Esophagus muscularis mucosa (tissue), 4 donors: ENCODE measurements at regions not wholly inside any gene's neighbourhood (a gene's known extent, or its start where the extent isn't known, plus 50 kb on each side); places are given as distances from the start of the nearest gene placed in this dataset.

ENCODE experiments used
- DNase-seq: peaks from one replicate; pipeline ENCODE4 v3.0.0-alpha.2; 2017; ENCODE audit errors: extremely low spot score
- H3K27ac ChIP-seq, 4 donors: fragments of 200-600 bp; sonication (generic); replicated peaks in 1 of 4; 1 replicate in 3 of 4; 2 replicates in 1 of 4; pipeline ENCODE4 v1.5.1; 2016 to 2019; ENCODE audit warnings: mild to moderate bottlenecking in 1 of 4
- H3K27me3 ChIP-seq, 4 donors: fragments of 200-600 bp; sonication (generic); one replicate each; pipeline versions ENCODE4 v1.5.1 to v1.6.0; 2016 to 2019
- H3K36me3 ChIP-seq, 4 donors: fragments of 200-600 bp; sonication (generic); one replicate each; pipeline ENCODE4 v1.5.1; 2016 to 2019
- H3K4me1 ChIP-seq, 4 donors: fragments of 200-600 bp; sonication (generic); one replicate each; pipeline ENCODE4 v1.5.1; 2016 to 2019
- H3K4me3 ChIP-seq, 4 donors: fragments of 200-600 bp; sonication (generic); 1 replicate in 2 of 4; 2 replicates in 2 of 4; pipeline ENCODE4 v1.5.1; 2016 to 2019; ENCODE audit warnings: mild to moderate bottlenecking in 4 of 4, moderate library complexity in 1 of 4
- H3K9me3 ChIP-seq, 4 donors: fragments of 200-600 bp; sonication (generic); 1 replicate in 3 of 4; 2 replicates in 1 of 4; pipeline ENCODE4 v1.5.1; 2016 to 2019
- CTCF ChIP-seq, 3 experiments: fragments of 200-600 bp in 2 of 3; fragments of 450-650 bp in 1 of 3; sonication (generic) in 2 of 3; IDR thresholded peaks; one replicate each; pipeline ENCODE4 v1.5.1; 2017 to 2019; ENCODE audit warnings: antibody characterized with exemption in 3 of 3, mild to moderate bottlenecking in 2 of 3, moderate library complexity in 1 of 3
- EP300 ChIP-seq: sonication (generic); formaldehyde crosslinking; IDR thresholded peaks from one replicate; pipeline ENCODE4 v1.6.1; 2017; ENCODE audit warnings: antibody characterized with exemption
- POLR2A ChIP-seq: fragments of 450-650 bp; IDR thresholded peaks from one replicate; pipeline ENCODE4 v1.6.1; 2017; ENCODE audit warnings: antibody characterized with exemption, moderate library complexity, mild to moderate bottlenecking, low read depth
- POLR2AphosphoS5 ChIP-seq, 2 donors: sonication (generic); formaldehyde crosslinking; IDR thresholded peaks; one replicate each; pipeline ENCODE4 v1.6.1; 2017; ENCODE audit warnings: antibody characterized with exemption in 2 of 2
- WGBS: methylation state at CpG from one replicate; pipeline ENCODE4 v1.1.5; 2018; 5-methylcytosine and 5-hydroxymethylcytosine counted together
- intact Hi-C: fragments of 100-400 bp; cut with DNase I; formaldehyde crosslinking; loops from one replicate; pipeline ENCODE4 v1.15.1; 2023

DNA sequence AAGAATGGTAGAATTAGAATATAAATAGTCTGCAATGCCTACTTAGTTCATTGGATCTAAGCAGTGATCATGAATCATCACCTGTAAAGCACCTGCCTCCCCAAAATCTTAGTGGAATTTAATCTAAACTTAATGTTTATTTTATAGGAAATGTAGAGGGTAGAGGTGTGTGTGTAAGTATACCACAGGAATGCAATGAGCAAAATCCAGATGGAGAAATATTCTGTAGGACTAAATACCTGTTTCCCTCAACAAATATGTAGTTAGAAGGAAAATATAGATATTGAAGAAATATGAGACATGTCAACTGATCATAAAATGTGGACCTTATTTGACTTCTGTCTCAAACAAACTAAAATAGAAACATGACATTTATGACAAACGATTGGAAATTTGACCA, 839.2 kb upstream of the FBXO33 start:
- TF ChIP-seq POLR2A: no peak
- no peak for TF ChIP-seq CTCF (IDR thresholded peaks at IDR 0.05)
- TF ChIP-seq POLR2AphosphoS5 (IDR thresholded peaks at IDR 0.05): no peak
- no peak for TF ChIP-seq EP300
- H3K9me3 ChIP-seq: no peaks in the 10 kb centered on the region
- no peak overlapping the region for H3K4me3 ChIP-seq
- 81% methylated on average over 1 of the region's 1 CpG for WGBS
- no peaks in the 10 kb centered on the region for H3K27me3 ChIP-seq
- no peaks in the 10 kb centered on the region for H3K36me3 ChIP-seq
- no peak overlapping the region for H3K27ac ChIP-seq
- intact Hi-C loops: no loop called here
- H3K4me1 ChIP-seq: no peaks in the 10 kb centered on the region
- no peak for DNase-seq

GRCh38 chr14:40269436-40269835, 837.2 kb upstream of the FBXO33 start:
- H3K4me3 ChIP-seq: no peak overlapping the region
- no peaks in the 10 kb centered on the region for H3K9me3 ChIP-seq
- H3K27ac ChIP-seq: no peak overlapping the region
- no peaks in the 10 kb centered on the region for H3K4me1 ChIP-seq
- no peaks in the 10 kb centered on the region for H3K36me3 ChIP-seq
- DNase-seq: no peak
- no peaks in the 10 kb centered on the region for H3K27me3 ChIP-seq
- WGBS: 64% methylated on average over 2 of the region's 2 CpGs
- intact Hi-C loops: no loop called here
- no peak for TF ChIP-seq POLR2AphosphoS5 (IDR thresholded peaks at IDR 0.05)
- no peak for TF ChIP-seq CTCF (IDR thresholded peaks at IDR 0.05)
- no peak for TF ChIP-seq POLR2A
- TF ChIP-seq EP300: no peak

DNA sequence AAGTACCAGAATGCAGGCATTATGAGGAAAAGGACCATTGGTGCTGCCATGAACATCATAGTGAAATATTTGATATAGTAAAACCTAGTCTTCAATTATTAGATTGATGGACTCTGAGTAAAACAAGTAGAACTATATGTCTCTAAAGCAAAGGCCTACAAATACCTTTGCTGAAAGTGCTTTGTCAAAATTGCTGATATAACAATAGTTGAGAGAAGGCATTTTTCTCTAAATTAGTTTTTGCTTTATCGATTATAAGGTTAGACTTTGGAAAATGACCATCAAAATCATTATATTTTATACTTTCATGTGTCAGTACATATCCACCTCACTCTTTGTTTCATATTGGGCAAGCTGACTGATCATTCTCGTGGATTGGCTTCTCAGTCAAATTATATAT, 836.0 kb upstream of the FBXO33 start:
- 72% methylated on average over 2 of the region's 2 CpGs for WGBS
- no peaks in the 10 kb centered on the region for H3K9me3 ChIP-seq
- H3K4me1 ChIP-seq: no peaks in the 10 kb centered on the region
- TF ChIP-seq POLR2AphosphoS5 (IDR thresholded peaks at IDR 0.05) (no peak), CTCF (IDR thresholded peaks at IDR 0.05) (no peak), POLR2A (no peak), EP300 (no peak)
- H3K27me3 ChIP-seq: no peaks in the 10 kb centered on the region
- intact Hi-C loops: no loop called here
- H3K4me3 ChIP-seq: no peak overlapping the region
- no peak overlapping the region for H3K27ac ChIP-seq
- no peak for DNase-seq
- no peaks in the 10 kb centered on the region for H3K36me3 ChIP-seq

DNA sequence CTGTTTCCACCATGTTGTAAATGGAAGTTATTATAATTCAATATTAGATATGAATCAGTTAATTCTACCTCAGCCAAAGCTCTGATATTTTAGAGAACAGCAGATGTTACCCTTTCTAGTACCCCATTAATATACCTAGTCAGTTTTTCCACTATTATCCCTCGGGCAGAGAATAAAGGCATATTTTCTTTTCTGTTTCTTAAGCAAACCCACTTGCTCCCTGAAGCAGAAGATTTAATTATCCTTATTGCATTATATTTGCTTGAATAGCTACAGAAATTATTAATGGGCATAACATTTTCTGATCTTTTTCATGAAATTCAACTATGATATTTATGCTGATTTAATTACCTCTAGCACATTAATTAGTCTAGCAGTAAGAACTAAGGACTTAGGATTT, 832.9 kb upstream of the FBXO33 start:
- TF ChIP-seq POLR2AphosphoS5 (IDR thresholded peaks at IDR 0.05): no peak
- TF ChIP-seq POLR2A: no peak
- TF ChIP-seq EP300: no peak
- TF ChIP-seq CTCF (IDR thresholded peaks at IDR 0.05): no peak
- H3K4me3 ChIP-seq: no peak overlapping the region
- no peaks in the 10 kb centered on the region for H3K9me3 ChIP-seq
- H3K4me1 ChIP-seq: no peaks in the 10 kb centered on the region
- no peak overlapping the region for H3K27ac ChIP-seq
- no peaks in the 10 kb centered on the region for H3K27me3 ChIP-seq
- intact Hi-C loops: no loop called here
- WGBS: 45% methylated on average over 1 of the region's 1 CpG
- no peak for DNase-seq
- no peaks in the 10 kb centered on the region for H3K36me3 ChIP-seq

DNA sequence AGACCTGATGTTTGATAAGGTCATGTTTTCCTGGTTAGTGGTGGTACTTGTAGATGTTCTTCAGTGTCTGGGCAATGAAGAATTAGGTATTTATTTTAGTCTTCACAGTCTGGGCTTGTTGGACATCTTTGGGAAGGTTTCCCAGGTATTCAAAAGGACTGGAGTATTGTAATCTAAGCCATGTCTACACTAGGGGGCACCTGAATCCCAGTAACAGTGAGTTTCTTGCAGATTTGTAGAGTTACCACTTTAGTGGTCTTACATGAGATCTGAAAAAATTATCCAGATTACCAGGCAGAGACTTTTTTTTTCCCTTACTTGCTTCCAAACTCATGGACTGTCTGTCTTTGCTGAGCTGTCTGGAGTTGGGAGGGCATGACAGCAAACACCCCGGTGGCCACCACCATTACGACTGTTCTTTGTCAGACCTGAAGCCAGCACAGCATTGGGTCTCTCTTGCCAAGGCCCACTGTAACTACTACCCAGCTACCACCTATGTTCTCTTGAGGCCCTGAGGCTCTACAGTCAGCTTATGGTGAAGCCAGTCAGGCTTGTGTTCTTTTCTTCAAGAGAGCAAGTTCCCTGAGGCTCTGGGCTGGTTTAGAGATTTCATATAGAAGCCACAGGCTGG, 820.7 kb upstream of the FBXO33 start:
- intact Hi-C loops: no loop called here
- TF ChIP-seq POLR2A (no peak), POLR2AphosphoS5 (IDR thresholded peaks at IDR 0.05) (no peak), CTCF (IDR thresholded peaks at IDR 0.05) (no peak), EP300 (no peak)
- Histone ChIP-seq H3K4me1 (no peaks in the 10 kb centered on the region), H3K4me3 (no peak overlapping the region), H3K36me3 (no peaks in the 10 kb centered on the region), H3K27me3 (no peaks in the 10 kb centered on the region), H3K9me3 (no peaks in the 10 kb centered on the region), H3K27ac (no peak overlapping the region)
- 100% methylated on average over 2 of the region's 2 CpGs for WGBS
- no peak for DNase-seq
